GM18873 (cell line): ENCODE measurements at regions not wholly inside any gene's neighbourhood (a gene's known extent, or its start where the extent isn't known, plus 50 kb on each side); places are given as distances from the start of the nearest gene placed in this dataset.
"Not testable (repeated sequence)": the region's sequence is repeated elsewhere in the genome, so short reads cannot be mapped to it uniquely, and the experiment has no call there.

Experiments used
- ATAC-seq: cut with Tn5 transposase; IDR thresholded peaks from one replicate; pipeline ENCODE4 v1.9.1; 2021; ENCODE audit warnings: mild to moderate bottlenecking, moderate library complexity, moderate number of reproducible peaks; ENCODE audit not compliant: unreplicated experiment, low FRiP score

DNA sequence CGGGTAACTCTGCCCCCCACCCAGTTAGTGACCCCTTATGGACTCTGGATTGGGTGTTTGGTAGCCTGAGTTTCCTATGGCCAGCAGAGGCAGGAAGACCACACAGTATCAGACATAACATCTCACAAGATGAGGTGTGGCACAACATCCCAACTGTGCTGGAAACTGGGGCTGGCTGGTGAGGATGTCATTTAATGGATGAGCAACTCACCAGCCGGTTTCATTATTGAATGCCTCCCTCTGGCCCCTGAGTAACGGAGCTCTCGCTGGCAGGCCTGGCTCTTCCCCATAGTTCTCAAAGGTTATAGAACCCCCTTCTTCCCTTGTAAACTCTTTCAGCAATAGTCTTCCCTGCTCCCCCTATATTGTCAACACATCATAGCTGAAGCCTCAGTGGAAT is 195.0 kb downstream of the BCL11A start:
- ATAC-seq: no peak

DNA sequence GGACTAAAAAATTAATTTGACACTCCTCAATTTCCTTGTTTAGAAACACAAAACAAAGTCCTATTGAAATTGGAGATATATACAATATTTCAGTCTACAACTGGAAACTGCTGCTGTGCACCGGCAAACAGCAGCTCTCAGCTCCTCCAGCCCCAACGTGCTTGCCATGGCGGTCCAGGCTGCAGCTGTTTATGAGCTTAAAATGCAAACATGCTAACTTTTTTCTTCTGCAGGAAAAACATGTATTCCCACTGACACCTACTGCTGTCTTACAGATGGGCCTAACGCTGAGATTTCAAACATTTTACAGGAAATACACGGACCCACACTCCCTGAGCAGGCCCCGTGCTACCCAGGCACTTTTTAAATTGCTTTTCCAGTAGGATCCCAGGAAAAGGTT is 195.5 kb downstream of the BCL11A start:
- no peak for ATAC-seq

GRCh38 chr2:60356346-60356745 is 197.1 kb downstream of the BCL11A start:
- ATAC-seq: no peak

GRCh38 chr2:60355849-60356261 is 197.6 kb downstream of the BCL11A start:
- ATAC-seq: no peak

DNA sequence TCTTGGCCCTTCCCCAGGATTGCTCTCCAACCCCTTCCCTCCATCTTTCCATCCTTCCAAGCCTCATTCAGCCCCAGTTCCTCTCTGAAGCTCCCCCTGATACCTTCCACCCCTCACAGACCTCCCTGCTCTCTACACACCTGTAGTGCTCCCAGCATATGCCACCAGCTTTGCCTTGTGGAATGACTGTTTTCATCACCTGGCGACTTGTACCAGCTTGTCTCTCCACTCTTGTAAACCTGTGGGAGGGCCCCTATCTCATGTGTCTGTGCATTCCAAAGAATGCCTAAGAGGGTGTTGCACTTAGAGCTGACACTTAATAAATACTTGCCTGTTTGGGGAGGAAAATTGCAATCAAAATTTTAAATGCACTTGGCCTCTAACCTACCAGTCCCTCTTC is 198.7 kb downstream of the BCL11A start:
- no peak for ATAC-seq

DNA sequence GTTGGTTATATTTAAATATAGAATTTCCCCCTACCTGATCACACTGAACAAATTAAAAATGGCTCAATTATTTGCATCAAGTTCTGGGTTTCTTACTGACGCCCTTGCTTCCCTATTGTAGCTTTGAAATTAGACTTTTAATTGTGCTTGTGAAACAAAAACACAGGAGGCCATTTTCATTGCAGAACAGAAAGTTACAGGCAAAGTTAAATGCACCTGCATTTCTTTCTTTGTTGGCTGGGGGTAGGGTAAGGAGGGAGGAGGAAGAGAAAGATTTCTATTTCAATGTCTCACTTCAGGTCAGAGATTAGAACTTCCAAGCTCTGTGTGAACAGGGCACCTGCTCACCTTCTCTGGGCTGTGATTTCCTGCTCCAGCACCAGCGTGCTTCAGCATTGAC is 199.6 kb downstream of the BCL11A start:
- ATAC-seq: peak; percentile 53

DNA sequence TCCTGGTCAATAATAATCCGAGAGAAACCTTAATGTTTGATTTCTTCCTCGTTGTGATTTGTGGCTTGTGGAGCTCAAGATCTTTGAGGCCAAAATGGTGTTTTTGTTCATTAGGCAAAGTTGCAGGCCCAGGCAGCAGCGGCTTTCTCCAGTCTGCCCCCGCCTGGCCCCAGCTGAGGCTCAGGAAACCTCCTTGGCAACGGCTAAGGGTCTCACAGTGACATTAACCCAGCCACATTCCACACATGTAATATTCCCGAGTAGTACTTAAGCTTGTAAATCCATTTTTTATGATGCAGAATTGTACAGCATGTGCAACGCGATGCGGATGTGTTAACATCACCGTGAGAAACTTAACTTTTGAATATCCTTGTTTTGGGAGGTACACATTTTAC is 200.1 kb downstream of the BCL11A start:
- peak; percentile 13 for ATAC-seq

- no peak for ATAC-seq
Observed at GRCh38 chr2:60352491-60353405, 200.7 kb downstream of the BCL11A start.

DNA sequence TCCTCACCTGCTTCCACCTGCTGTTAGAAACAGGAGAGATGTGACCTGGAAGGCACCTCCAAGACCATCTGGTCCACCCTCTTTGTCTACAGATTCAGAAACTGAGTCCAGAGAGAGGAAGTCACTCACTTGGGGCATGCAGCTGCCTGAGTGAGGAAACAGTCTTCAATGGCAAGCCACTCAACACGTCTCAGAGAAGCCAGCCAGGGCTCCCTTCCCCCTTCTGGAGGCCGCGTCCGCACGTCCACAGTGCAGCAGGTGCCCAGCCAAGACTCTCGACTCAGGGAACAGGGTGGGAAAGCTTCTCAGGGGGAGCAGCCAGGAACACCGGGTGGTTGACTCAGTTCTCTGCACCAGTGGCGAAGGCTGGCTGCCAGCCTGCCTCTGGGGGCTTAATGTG is 201.7 kb downstream of the BCL11A start:
- ATAC-seq: no peak

GRCh38 chr2:60351321-60351720 is 202.1 kb downstream of the BCL11A start:
- no peak for ATAC-seq

DNA sequence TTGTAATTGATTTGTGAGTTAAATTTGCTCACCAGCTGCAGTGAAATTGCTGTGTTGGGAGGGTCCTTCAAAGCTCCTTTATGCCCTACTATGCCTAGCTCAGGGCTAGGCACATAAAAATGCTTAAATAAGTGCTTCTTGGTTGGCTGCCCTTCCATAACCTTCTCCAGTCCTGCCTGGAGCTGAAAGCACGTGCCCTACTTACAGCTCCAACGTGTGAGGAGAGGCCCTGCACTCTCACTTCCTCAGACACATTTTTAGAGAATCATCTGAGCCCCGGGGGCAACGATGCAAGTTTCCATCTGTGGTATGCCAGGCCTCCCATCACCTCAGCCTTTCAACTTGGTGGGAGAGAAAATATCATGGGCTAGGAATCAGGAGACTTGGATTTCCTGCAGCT is 202.7 kb downstream of the BCL11A start:
- ATAC-seq: no peak

GRCh38 chr2:60347781-60348180 is 205.7 kb downstream of the BCL11A start:
- ATAC-seq: no peak

- not testable (repeated sequence) for ATAC-seq
Observed at GRCh38 chr2:60342491-60342890, 211.0 kb downstream of the BCL11A start.

DNA sequence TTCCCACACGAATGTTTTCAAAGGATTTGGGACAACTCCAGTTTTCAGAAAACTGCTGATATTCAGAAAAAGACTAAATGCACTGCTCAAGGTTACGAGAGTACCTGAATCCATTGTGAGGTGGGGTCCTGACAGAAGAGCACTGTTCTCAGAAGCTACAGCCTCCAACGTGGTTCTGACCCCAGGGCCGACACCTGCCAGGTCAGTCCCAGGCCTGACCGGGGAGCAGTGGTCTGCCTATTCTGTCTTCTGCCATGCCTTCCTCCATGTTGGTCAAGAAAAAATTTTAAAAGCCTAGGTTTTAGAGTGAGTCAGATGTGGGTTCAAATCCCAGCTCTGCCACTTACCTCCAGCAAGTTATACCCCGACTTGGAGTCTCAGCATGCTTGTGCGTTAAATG is 212.3 kb downstream of the BCL11A start:
- ATAC-seq: no peak

DNA sequence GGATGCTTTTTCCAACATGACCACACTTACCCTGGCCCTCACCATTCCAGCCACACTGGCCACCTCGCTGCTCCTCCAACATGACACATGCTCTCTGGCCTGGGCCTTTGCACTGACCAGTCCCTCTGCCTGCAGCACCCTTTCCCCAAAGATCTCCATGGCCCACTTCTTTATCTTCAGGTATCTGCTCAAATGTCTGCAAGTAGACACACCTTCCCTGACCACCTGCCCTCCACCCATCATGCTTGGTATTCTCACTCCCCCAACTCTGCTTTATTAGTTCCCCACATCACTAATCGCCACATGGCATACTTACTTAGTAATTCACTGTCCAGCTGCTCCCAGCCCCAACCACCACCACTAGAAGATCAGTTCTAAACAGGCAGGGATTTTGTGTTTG is 214.2 kb downstream of the BCL11A start:
- ATAC-seq: no peak

DNA sequence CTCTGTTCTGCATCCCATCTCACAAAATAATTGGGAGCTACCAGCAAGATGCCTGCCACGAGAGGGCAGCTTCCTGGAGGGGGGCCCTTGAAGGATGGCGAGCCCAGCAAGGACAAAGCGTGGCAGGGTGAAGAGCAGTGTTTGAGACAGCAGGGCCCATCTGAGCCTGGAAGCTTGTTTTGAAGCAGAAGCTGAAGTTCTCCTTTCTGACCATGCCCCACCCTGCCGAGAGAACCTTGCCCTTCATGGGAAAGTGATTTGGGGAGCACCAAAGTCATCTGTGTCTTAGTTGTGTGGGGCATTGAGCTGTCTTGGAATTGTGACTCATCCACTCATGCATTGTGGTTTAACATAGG is 216.3 kb downstream of the BCL11A start:
- peak; percentile 37 for ATAC-seq

GRCh38 chr2:60336442-60337141 is 216.9 kb downstream of the BCL11A start:
- peak; percentile 52 for ATAC-seq

DNA sequence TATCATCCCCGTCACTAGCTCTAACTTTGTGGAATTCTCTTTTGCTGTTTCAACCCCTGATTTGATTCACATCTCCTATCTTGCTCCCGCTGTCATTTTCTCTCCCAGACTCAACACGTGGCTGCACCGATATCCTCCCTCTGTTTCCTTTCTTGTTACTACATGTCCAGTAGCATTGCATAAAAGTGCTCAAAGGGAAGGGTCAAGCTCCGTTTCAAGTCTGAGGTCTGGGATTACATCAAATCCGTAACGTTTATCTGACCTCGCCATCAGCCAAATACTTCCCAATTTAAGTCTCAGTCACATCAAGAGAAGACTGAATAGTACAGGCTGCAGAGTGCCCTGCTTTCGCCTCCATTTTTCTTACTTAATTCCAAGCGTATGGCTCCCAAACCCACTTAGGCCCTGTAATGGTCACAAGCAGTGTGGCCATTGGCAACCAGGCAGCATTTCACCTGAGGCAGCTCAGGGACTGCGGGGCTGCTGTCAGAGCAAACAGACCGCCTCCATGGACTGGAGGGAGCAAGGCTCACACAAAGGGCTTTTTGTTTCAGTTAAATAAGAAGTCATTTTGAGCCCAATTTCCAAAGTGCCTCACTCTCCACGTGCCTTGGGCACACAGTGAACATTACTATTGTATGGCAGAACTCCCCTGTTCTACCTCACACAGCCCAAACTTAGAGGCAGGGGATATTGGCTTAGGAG is 217.8 kb downstream of the BCL11A start:
- no peak for ATAC-seq

DNA sequence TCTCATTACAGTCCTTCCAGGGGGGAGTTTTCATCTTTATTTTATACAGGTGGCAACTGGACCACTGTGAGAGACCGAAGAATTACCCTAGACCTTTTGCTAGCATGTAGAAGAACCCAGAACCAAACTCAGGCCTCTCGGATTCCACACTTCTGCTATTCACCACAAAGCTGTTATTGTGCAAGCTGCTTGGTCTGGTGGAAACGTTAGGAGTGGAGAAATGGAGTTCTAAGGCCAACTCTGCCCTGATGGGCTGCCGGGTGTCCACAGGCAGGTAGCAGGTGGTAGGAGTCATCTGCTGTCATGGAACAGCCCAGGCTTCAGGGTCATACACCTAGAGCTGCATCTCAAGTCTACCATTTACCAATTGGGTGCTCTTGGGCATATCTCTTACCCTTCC is 218.8 kb downstream of the BCL11A start:
- ATAC-seq: no peak

DNA sequence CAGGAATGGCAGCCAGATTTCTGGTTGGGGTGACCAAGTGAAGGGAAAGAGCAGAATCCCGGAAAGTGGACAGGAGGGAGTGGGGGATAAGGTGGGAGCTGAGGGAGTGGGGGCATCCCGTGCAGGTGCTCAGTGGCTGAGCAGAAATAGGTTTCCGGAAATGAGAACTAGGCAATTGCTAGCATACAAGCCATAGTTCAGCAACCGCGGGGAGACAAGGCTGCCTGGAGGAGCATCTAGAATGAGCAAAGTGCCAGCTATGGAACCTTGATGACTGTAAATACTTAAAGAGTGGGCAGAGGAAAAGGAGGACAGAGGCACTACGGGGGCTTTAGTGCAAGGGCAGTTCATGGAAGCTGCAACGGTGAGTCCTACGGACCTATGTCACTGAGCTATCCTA is 220.2 kb downstream of the BCL11A start:
- no peak for ATAC-seq

DNA sequence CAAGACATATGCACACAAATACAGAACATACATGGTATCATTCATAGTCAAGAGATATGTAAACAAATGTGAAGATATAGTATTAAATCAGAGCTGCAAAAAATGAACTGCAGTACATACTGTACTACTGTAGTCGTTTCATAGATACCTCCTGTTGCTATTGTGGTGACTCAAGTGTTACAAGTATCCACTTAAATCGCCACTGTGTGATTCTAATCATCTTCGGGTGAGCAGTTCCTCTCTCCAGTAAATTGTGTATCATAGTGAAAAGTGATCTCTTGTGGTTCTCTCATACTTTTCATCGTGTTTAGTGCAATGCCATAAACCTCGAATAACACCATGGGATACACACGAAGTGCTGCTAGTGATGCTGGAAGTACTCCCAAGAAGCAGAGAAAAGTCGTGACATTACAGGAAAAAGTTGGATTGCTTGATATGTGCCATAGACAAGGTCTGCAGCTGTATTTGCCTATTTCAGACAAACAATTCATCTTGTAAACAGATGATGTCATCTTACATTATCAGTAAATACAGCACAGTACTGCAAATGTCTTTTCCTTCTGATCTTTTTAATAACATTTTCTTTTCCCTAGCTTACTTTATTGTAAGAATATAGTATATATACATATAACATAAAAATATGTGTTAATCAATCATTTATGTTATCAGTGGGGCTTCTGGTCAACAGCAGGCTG is 222.2 kb downstream of the BCL11A start:
- no peak for ATAC-seq
